ENCODE measurements at regions not wholly inside any gene's neighbourhood (a gene's known extent, or its start where the extent isn't known, plus 50 kb on each side); places are given as distances from the start of the nearest gene placed in this dataset.

GRCh38 chr10:53325066-53325465, 552.5 kb upstream of the MBL2 start:
- intact Hi-C loops (cut with DNase I) = no loop called here
- DNase-seq (no peak), ATAC-seq (no peak)
- H3K9me3 ChIP-seq = no peaks in the 10 kb centered on the region
- H3K4me3 ChIP-seq = no peak overlapping the region
- TF ChIP-seq POLR2A (IDR thresholded peaks at IDR 0.05) = no peak
- TF ChIP-seq, protein P1, sequence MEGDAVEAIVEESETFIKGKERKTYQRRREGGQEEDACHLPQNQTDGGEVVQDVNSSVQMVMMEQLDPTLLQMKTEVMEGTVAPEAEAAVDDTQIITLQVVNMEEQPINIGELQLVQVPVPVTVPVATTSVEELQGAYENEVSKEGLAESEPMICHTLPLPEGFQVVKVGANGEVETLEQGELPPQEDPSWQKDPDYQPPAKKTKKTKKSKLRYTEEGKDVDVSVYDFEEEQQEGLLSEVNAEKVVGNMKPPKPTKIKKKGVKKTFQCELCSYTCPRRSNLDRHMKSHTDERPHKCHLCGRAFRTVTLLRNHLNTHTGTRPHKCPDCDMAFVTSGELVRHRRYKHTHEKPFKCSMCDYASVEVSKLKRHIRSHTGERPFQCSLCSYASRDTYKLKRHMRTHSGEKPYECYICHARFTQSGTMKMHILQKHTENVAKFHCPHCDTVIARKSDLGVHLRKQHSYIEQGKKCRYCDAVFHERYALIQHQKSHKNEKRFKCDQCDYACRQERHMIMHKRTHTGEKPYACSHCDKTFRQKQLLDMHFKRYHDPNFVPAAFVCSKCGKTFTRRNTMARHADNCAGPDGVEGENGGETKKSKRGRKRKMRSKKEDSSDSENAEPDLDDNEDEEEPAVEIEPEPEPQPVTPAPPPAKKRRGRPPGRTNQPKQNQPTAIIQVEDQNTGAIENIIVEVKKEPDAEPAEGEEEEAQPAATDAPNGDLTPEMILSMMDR (IDR thresholded peaks at IDR 0.05) = no peak
- H3K4me1 ChIP-seq = no peaks in the 10 kb centered on the region
- no peaks in the 10 kb centered on the region for H3K36me3 ChIP-seq
- WGBS (ENCODE audit: insufficient coverage, low coverage, low lambda C conversion rate, missing lambda C conversion rate) = 66% methylated on average over 4 of the region's 5 CpGs
- no peaks in the 10 kb centered on the region for H3K27me3 ChIP-seq
- no peak overlapping the region for H3K27ac ChIP-seq

DNA sequence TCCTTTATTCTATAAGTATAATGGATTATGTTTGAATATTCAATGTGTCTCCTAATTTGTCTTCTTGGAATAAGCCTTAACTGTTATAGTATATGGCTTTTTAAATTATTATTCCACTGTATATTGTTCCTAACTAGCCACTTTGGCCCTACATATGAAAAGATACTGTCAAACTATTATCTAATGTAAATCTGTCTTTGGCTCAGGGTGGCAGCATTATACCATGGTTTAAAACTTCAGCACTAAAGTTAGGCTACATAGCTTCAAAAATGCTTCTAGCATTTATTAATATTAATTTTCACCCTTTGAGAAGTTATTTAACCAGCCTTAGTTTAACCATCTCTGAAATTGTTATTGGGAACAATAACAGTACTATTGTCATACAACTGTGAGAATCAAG, 543.1 kb upstream of the MBL2 start:
- ATAC-seq = peak; percentile 38 to 66 (median 48)
- TF ChIP-seq, protein P1 (IDR thresholded peaks at IDR 0.05) = peak in 2 of 4 donors; percentile 34 to 36
- no peak for TF ChIP-seq POLR2A (IDR thresholded peaks at IDR 0.05)

GRCh38 chr10:53314876-53315275, 542.3 kb upstream of the MBL2 start:
- Histone ChIP-seq H3K9me3 (no peaks in the 10 kb centered on the region), H3K36me3 (no peaks in the 10 kb centered on the region), H3K27ac (no peak overlapping the region), H3K4me1 (no peaks in the 10 kb centered on the region), H3K4me3 (no peak overlapping the region), H3K27me3 (no peaks in the 10 kb centered on the region)
- ATAC-seq (no peak), DNase-seq (no peak)
- TF ChIP-seq, protein P1 (IDR thresholded peaks at IDR 0.05) = no peak
- no peak for TF ChIP-seq POLR2A (IDR thresholded peaks at IDR 0.05)
- intact Hi-C loops (cut with DNase I) = no loop called here
- 39% methylated on average over 1 of the region's 1 CpG for WGBS (ENCODE audit: insufficient coverage, low coverage, low lambda C conversion rate, missing lambda C conversion rate)

More for the DNA sequence above, 543.1 kb upstream of the MBL2 start:
- no peak for DNase-seq
- intact Hi-C loops (cut with DNase I) = no loop called here
- Histone ChIP-seq H3K4me1 (no peaks in the 10 kb centered on the region), H3K9me3 (no peaks in the 10 kb centered on the region), H3K36me3 (no peaks in the 10 kb centered on the region), H3K27me3 (no peaks in the 10 kb centered on the region), H3K27ac (no peak overlapping the region), H3K4me3 (no peak overlapping the region)

GRCh38 chr10:53298443-53298842, 525.9 kb upstream of the MBL2 start:
- WGBS (ENCODE audit: insufficient coverage, low coverage, low lambda C conversion rate, missing lambda C conversion rate) = 75% methylated on average over 3 of the region's 3 CpGs
- H3K4me3 ChIP-seq = no peak overlapping the region
- no peaks in the 10 kb centered on the region for H3K9me3 ChIP-seq
- ATAC-seq (no peak), DNase-seq (no peak)
- intact Hi-C loops (cut with DNase I) = no loop called here
- TF ChIP-seq, protein P1 (IDR thresholded peaks at IDR 0.05) = no peak
- no peak for TF ChIP-seq POLR2A (IDR thresholded peaks at IDR 0.05)
- no peaks in the 10 kb centered on the region for H3K4me1 ChIP-seq
- H3K27ac ChIP-seq = no peak overlapping the region
- H3K36me3 ChIP-seq = no peaks in the 10 kb centered on the region
- H3K27me3 ChIP-seq = no peaks in the 10 kb centered on the region

- 70% methylated on average over 4 of the region's 4 CpGs for WGBS (ENCODE audit: insufficient coverage, low coverage, low lambda C conversion rate, missing lambda C conversion rate)
- Histone ChIP-seq H3K36me3 (no peaks in the 10 kb centered on the region), H3K4me3 (no peak overlapping the region), H3K27ac (no peak overlapping the region), H3K4me1 (no peaks in the 10 kb centered on the region), H3K9me3 (no peaks in the 10 kb centered on the region), H3K27me3 (no peaks in the 10 kb centered on the region)
- intact Hi-C loops (cut with DNase I) = no loop called here
- DNase-seq = no peak
- ATAC-seq = no peak
- TF ChIP-seq, protein P1 (IDR thresholded peaks at IDR 0.05) = no peak
- TF ChIP-seq POLR2A (IDR thresholded peaks at IDR 0.05) = no peak
These were observed 512.1 kb upstream of the MBL2 start for GRCh38 chr10:53284615-53285182.
